WTC11 (cell line): ENCODE measurements at regions not wholly inside any gene's neighbourhood (a gene's known extent, or its start where the extent isn't known, plus 50 kb on each side); places are given as distances from the start of the nearest gene placed in this dataset.

ENCODE experiments used
- ATAC-seq: fragments of 200-7000 bp; cut with Tn5 transposase; 2 replicates; pipeline ENCODE4 v1.10.0; 2021; ENCODE audit warnings: mild to moderate bottlenecking, moderate library complexity
- CTCF ChIA-PET: fragments of 300-600 bp; sonication (Branson Sonifier 250); formaldehyde crosslinking; loops from one replicate; lab custom pipeline; 2021; ENCODE audit warnings: antibody characterized with exemption; lab: Charles Lee
- POLR2A ChIA-PET: fragments of 350-600 bp; sonication (Branson Sonifier 250); formaldehyde crosslinking; loops from one replicate; lab custom pipeline; 2021; ENCODE audit warnings: antibody characterized with exemption; lab: Charles Lee
- DNase-seq: peaks from one replicate; pipeline ENCODE4 v3.0.0; 2021; ENCODE audit warnings: low spot score
- H3K27ac Mint-ChIP-seq: 2 replicates; pipeline ENCODE4 v1.8.0; 2021; ENCODE audit warnings: mixed read lengths
- H3K27me3 Mint-ChIP-seq: 2 replicates; pipeline ENCODE4 v1.8.0; 2021; ENCODE audit warnings: low read depth, mild to moderate bottlenecking, moderate library complexity, mixed read lengths
- H3K36me3 Mint-ChIP-seq: 2 replicates; pipeline ENCODE4 v1.8.0; 2021; ENCODE audit warnings: mixed read lengths
- H3K4me1 Mint-ChIP-seq: 2 replicates; pipeline ENCODE4 v1.8.0; 2022; ENCODE audit warnings: mixed read lengths
- H3K4me3 Mint-ChIP-seq: 2 replicates; pipeline ENCODE4 v1.8.0; 2021; ENCODE audit warnings: mild to moderate bottlenecking, moderate library complexity, mixed read lengths
- H3K9me3 Mint-ChIP-seq: 2 replicates; pipeline ENCODE4 v1.8.0; 2021; ENCODE audit warnings: mixed read lengths
- CBFB ChIP-seq: sonication (generic); formaldehyde crosslinking; IDR thresholded peaks from 2 replicates; pipeline ENCODE4 v1.8.1; 2022; ENCODE audit warnings: mild to moderate bottlenecking, low read depth, missing genetic modification reagents
- FOXJ3 ChIP-seq: sonication (generic); formaldehyde crosslinking; IDR thresholded peaks from 2 replicates; pipeline ENCODE4 v1.9.0; 2021; ENCODE audit warnings: missing genetic modification reagents, mild to moderate bottlenecking, borderline replicate concordance
- IRF2 ChIP-seq: sonication (generic); formaldehyde crosslinking; IDR thresholded peaks from 2 replicates; pipeline ENCODE4 v1.8.0; 2022; ENCODE audit warnings: low read depth, missing genetic modification reagents, borderline replicate concordance
- KAT7 ChIP-seq: sonication (generic); formaldehyde crosslinking; IDR thresholded peaks from 2 replicates; pipeline ENCODE4 v1.8.1; 2023; ENCODE audit warnings: missing genetic modification reagents, mild to moderate bottlenecking, borderline replicate concordance
- MAX ChIP-seq: sonication (generic); formaldehyde crosslinking; IDR thresholded peaks from 2 replicates; pipeline ENCODE4 v1.8.0; 2022; ENCODE audit warnings: mild to moderate bottlenecking, missing genetic modification reagents
- MYBL2 ChIP-seq: sonication (generic); formaldehyde crosslinking; IDR thresholded peaks from 2 replicates; pipeline ENCODE4 v1.8.1; 2023; ENCODE audit warnings: mild to moderate bottlenecking, moderate library complexity, missing genetic modification reagents
- NFE2L1 ChIP-seq: sonication (generic); formaldehyde crosslinking; IDR thresholded peaks from 2 replicates; pipeline ENCODE4 v1.8.1; 2023; ENCODE audit warnings: missing genetic modification reagents
- NR2C2 ChIP-seq: sonication (generic); formaldehyde crosslinking; IDR thresholded peaks from 2 replicates; pipeline ENCODE4 v1.8.0; 2022; ENCODE audit warnings: mild to moderate bottlenecking, missing genetic modification reagents
- SMAD4 ChIP-seq: sonication (generic); formaldehyde crosslinking; IDR thresholded peaks from 2 replicates; pipeline ENCODE4 v1.8.0; 2022; ENCODE audit warnings: mild to moderate bottlenecking, missing genetic modification reagents
- USF2 ChIP-seq: sonication (generic); formaldehyde crosslinking; IDR thresholded peaks from 2 replicates; pipeline ENCODE4 v1.8.1; 2023; ENCODE audit warnings: mild to moderate bottlenecking, missing genetic modification reagents, moderate library complexity
- ZBTB21 ChIP-seq: sonication (generic); formaldehyde crosslinking; IDR thresholded peaks from 2 replicates; pipeline ENCODE4 v1.8.1; 2023; ENCODE audit warnings: mild to moderate bottlenecking, missing genetic modification reagents, borderline replicate concordance
- ZBTB43 ChIP-seq: sonication (generic); formaldehyde crosslinking; IDR thresholded peaks from 2 replicates; pipeline ENCODE4 v1.8.1; 2023; ENCODE audit warnings: mild to moderate bottlenecking, missing genetic modification reagents
- ZNF232 ChIP-seq: sonication (generic); formaldehyde crosslinking; IDR thresholded peaks from 2 replicates; pipeline ENCODE4 v1.8.0; 2022; ENCODE audit warnings: mild to moderate bottlenecking, missing genetic modification reagents
- ZNF317 ChIP-seq: sonication (generic); formaldehyde crosslinking; IDR thresholded peaks from 2 replicates; pipeline ENCODE4 v1.8.1; 2023; ENCODE audit warnings: low read depth, mild to moderate bottlenecking, moderate library complexity, missing genetic modification reagents, borderline replicate concordance
- ZNF423 ChIP-seq: fragments of 250-450 bp; sonication (Bioruptor Pico); IDR thresholded peaks from 2 replicates; pipeline ENCODE4 v2.1.2; 2022; ENCODE audit warnings: mild to moderate bottlenecking, moderate library complexity
- TF ChIP-seq, protein P1 (sequence below): sonication (generic); formaldehyde crosslinking; IDR thresholded peaks from 2 replicates; pipeline ENCODE4 v1.8.0; 2022; ENCODE audit warnings: mild to moderate bottlenecking, missing genetic modification reagents
- TF ChIP-seq, protein P2 (sequence below): sonication (generic); formaldehyde crosslinking; IDR thresholded peaks from 2 replicates; pipeline ENCODE4 v1.8.1; 2023; ENCODE audit warnings: mild to moderate bottlenecking, missing genetic modification reagents, borderline replicate concordance
- TF ChIP-seq, protein P3 (sequence below): sonication (generic); formaldehyde crosslinking; IDR thresholded peaks from 2 replicates; pipeline ENCODE4 v1.8.0; 2023; ENCODE audit warnings: missing genetic modification reagents, mild to moderate bottlenecking, borderline replicate concordance

DNA sequence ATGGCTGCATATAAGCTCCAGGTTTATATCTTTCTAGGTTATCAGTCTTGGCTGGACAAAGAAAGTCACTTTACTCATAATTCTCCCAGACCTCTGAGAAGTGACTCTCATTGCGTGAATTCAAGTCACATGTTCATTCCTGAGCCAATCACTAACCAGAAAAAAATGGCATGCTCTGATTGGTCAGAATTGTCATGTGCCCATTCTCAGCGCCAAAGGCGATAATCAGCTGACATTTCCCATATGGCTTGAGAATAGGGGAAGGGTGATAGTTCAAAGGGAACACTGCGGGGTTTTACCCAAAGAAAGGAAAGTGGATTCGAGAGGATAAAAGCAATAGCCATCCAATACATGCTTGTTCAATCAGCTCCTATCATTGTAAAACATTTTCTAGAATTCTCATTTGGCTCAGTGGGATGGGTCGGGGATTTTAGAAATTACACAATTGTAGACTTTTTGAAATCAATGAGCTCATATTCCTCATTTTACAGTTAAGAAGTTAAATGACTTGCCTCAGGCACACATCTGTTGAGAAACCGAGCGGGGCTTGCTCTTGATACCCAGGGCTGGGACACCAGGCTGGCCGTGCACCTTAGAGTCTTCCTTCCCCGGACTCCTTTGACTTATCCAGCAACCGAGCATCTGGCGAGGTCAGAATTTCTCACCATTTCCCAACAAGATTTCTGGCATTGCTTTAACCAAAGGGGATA lies 454.0 kb upstream of the TBX3 start:
- Mint-ChIP-seq H3K9me3 (peaks cover 15% of the 10 kb centered on the region), H3K4me3 (no peak overlapping the region), H3K36me3 (no peaks in the 10 kb centered on the region), H3K27me3 (no peaks in the 10 kb centered on the region), H3K4me1 (peaks cover 4% of the 10 kb centered on the region; the same call in 1 of the 2 replicates), H3K27ac (no peak overlapping the region)
- DNase-seq, result no peak
- no peak for TF ChIP-seq ZBTB21
- TF ChIP-seq, protein P1, sequence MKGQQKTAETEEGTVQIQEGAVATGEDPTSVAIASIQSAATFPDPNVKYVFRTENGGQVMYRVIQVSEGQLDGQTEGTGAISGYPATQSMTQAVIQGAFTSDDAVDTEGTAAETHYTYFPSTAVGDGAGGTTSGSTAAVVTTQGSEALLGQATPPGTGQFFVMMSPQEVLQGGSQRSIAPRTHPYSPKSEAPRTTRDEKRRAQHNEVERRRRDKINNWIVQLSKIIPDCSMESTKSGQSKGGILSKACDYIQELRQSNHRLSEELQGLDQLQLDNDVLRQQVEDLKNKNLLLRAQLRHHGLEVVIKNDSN (CRISPR knock-in tag), result peak; percentile 42; the same call in 1 of the 2 replicates
- peak; percentile 58 for TF ChIP-seq USF2 (CRISPR knock-in tag)
- TF ChIP-seq, protein P2, sequence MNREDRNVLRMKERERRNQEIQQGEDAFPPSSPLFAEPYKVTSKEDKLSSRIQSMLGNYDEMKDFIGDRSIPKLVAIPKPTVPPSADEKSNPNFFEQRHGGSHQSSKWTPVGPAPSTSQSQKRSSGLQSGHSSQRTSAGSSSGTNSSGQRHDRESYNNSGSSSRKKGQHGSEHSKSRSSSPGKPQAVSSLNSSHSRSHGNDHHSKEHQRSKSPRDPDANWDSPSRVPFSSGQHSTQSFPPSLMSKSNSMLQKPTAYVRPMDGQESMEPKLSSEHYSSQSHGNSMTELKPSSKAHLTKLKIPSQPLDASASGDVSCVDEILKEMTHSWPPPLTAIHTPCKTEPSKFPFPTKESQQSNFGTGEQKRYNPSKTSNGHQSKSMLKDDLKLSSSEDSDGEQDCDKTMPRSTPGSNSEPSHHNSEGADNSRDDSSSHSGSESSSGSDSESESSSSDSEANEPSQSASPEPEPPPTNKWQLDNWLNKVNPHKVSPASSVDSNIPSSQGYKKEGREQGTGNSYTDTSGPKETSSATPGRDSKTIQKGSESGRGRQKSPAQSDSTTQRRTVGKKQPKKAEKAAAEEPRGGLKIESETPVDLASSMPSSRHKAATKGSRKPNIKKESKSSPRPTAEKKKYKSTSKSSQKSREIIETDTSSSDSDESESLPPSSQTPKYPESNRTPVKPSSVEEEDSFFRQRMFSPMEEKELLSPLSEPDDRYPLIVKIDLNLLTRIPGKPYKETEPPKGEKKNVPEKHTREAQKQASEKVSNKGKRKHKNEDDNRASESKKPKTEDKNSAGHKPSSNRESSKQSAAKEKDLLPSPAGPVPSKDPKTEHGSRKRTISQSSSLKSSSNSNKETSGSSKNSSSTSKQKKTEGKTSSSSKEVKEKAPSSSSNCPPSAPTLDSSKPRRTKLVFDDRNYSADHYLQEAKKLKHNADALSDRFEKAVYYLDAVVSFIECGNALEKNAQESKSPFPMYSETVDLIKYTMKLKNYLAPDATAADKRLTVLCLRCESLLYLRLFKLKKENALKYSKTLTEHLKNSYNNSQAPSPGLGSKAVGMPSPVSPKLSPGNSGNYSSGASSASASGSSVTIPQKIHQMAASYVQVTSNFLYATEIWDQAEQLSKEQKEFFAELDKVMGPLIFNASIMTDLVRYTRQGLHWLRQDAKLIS (CRISPR knock-in tag), result no peak
- TF ChIP-seq NR2C2 (CRISPR knock-in tag), result no peak
- CTCF ChIA-PET, result no interaction called here
- no peak for ATAC-seq
- POLR2A ChIA-PET, result no interaction called here

DNA sequence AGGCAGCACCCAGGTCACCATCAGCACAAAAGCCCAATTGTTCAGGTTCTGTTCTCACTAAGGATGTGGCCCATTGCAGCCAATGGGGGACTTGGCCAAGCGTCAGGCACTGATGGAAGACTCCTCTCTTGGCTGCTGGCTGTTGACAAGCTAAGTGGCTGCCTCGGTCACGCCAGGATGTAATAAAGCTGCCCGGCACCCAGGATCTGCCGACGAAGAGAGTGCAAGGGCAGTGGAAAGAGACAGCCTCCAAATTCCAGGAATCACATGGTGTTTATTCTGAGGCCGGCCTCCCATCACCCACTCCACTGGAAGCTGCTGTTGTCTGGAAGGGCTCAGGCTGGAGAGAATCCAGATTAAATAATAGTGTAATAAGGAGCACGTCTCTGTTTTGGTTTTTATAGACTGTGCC lies 451.8 kb upstream of the TBX3 start:
- no peak for DNase-seq
- no peaks in the 10 kb centered on the region for H3K36me3 Mint-ChIP-seq

DNA sequence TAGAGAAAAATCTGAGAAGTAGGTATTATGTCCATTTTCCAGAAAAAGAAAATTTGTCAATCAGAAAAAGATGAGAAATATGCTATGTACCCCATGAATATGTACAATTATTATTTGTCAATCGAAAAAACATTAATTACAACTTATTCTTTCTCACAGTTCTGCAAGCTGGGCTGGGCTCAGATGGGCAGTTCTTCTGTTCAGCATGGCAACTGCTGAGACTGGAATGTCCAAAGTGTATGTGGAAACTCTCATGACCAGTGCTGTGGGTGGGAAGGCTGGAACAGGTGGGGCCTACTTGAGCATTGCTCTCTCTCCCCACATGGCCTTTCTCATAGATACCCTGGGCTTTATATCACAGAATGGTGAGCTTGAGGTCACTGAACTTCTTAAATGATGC lies 450.3 kb upstream of the TBX3 start:
- Mint-ChIP-seq H3K4me3 (no peak overlapping the region), H3K4me1 (peaks cover 2% of the 10 kb centered on the region; the same call in 1 of the 2 replicates), H3K36me3 (no peaks in the 10 kb centered on the region), H3K27ac (no peak overlapping the region), H3K9me3 (peaks cover 15% of the 10 kb centered on the region), H3K27me3 (peaks cover 2% of the 10 kb centered on the region; the same call in 1 of the 2 replicates)
- CTCF ChIA-PET, result no interaction called here
- ATAC-seq (no peak), DNase-seq (no peak)
- POLR2A ChIA-PET, result no interaction called here
- TF ChIP-seq ZBTB21 (no peak), MYBL2 (CRISPR knock-in tag) (no peak), ZNF232 (no peak), SMAD4 (no peak), FOXJ3 (no peak), ZNF317 (CRISPR knock-in tag) (no peak)

More for the DNA sequence above, 451.8 kb upstream of the TBX3 start:
- H3K4me1 Mint-ChIP-seq, result peaks cover 4% of the 10 kb centered on the region; the same call in 1 of the 2 replicates
- POLR2A ChIA-PET, result no interaction called here
- TF ChIP-seq CBFB, result no peak
- no peak overlapping the region for H3K27ac Mint-ChIP-seq
- peaks cover 2% of the 10 kb centered on the region; the same call in 1 of the 2 replicates for H3K27me3 Mint-ChIP-seq
- no peak for ATAC-seq
- peaks cover 15% of the 10 kb centered on the region for H3K9me3 Mint-ChIP-seq
- CTCF ChIA-PET, result no interaction called here
- no peak overlapping the region for H3K4me3 Mint-ChIP-seq

GRCh38 chr12:115132905-115133304 lies 448.9 kb upstream of the TBX3 start:
- peaks cover 9% of the 10 kb centered on the region for H3K9me3 Mint-ChIP-seq
- ChIA-PET POLR2A (no interaction called here), CTCF (no interaction called here)
- no peak for DNase-seq
- no peak overlapping the region for H3K27ac Mint-ChIP-seq
- H3K36me3 Mint-ChIP-seq, result no peaks in the 10 kb centered on the region
- H3K4me3 Mint-ChIP-seq, result no peak overlapping the region
- H3K4me1 Mint-ChIP-seq, result peaks cover 2% of the 10 kb centered on the region; the same call in 1 of the 2 replicates
- ATAC-seq, result no peak
- H3K27me3 Mint-ChIP-seq, result peaks cover 2% of the 10 kb centered on the region; the same call in 1 of the 2 replicates
- TF ChIP-seq IRF2 (CRISPR knock-in tag), result no peak
- no peak for TF ChIP-seq MAX (CRISPR knock-in tag)
- no peak for TF ChIP-seq ZNF423 (CRISPR knock-in tag)
- TF ChIP-seq ZBTB43, result no peak
- no peak for TF ChIP-seq NFE2L1 (CRISPR knock-in tag)
- TF ChIP-seq, protein P3, sequence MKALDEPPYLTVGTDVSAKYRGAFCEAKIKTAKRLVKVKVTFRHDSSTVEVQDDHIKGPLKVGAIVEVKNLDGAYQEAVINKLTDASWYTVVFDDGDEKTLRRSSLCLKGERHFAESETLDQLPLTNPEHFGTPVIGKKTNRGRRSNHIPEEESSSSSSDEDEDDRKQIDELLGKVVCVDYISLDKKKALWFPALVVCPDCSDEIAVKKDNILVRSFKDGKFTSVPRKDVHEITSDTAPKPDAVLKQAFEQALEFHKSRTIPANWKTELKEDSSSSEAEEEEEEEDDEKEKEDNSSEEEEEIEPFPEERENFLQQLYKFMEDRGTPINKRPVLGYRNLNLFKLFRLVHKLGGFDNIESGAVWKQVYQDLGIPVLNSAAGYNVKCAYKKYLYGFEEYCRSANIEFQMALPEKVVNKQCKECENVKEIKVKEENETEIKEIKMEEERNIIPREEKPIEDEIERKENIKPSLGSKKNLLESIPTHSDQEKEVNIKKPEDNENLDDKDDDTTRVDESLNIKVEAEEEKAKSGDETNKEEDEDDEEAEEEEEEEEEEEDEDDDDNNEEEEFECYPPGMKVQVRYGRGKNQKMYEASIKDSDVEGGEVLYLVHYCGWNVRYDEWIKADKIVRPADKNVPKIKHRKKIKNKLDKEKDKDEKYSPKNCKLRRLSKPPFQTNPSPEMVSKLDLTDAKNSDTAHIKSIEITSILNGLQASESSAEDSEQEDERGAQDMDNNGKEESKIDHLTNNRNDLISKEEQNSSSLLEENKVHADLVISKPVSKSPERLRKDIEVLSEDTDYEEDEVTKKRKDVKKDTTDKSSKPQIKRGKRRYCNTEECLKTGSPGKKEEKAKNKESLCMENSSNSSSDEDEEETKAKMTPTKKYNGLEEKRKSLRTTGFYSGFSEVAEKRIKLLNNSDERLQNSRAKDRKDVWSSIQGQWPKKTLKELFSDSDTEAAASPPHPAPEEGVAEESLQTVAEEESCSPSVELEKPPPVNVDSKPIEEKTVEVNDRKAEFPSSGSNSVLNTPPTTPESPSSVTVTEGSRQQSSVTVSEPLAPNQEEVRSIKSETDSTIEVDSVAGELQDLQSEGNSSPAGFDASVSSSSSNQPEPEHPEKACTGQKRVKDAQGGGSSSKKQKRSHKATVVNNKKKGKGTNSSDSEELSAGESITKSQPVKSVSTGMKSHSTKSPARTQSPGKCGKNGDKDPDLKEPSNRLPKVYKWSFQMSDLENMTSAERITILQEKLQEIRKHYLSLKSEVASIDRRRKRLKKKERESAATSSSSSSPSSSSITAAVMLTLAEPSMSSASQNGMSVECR, result no peak
- no peak for TF ChIP-seq KAT7 (CRISPR knock-in tag)
